Activated naive CD8-positive, alpha-beta T cell treated with anti-CD3 and anti-CD28 coated beads for 36 hours (primary cell): ENCODE measurements at regions not wholly inside any gene's neighbourhood (a gene's known extent, or its start where the extent isn't known, plus 50 kb on each side); places are given as distances from the start of the nearest gene placed in this dataset.
"Not testable (repeated sequence)": the region's sequence is repeated elsewhere in the genome, so short reads cannot be mapped to it uniquely, and the experiment has no call there.

Experiments
- DNase-seq: peaks from one replicate; pipeline ENCODE4 v3.0.0; 2021
- H3K27ac Mint-ChIP-seq: one replicate; pipeline ENCODE4 v1.8.0; 2022; ENCODE audit warnings: mild to moderate bottlenecking, moderate library complexity, mixed read lengths
- H3K27me3 Mint-ChIP-seq: one replicate; pipeline ENCODE4 v1.8.0; 2022; ENCODE audit warnings: mild to moderate bottlenecking, mixed read lengths
- H3K36me3 Mint-ChIP-seq: one replicate; pipeline ENCODE4 v1.8.0; 2021; ENCODE audit warnings: mild to moderate bottlenecking, mixed read lengths
- H3K4me1 Mint-ChIP-seq: one replicate; pipeline ENCODE4 v1.8.0; 2021; ENCODE audit warnings: mixed read lengths
- H3K4me3 Mint-ChIP-seq: one replicate; pipeline ENCODE4 v1.8.0; 2022; ENCODE audit warnings: mild to moderate bottlenecking, moderate library complexity, mixed read lengths
- H3K9me3 Mint-ChIP-seq: one replicate; pipeline ENCODE4 v1.8.0; 2022; ENCODE audit warnings: mixed read lengths

DNA sequence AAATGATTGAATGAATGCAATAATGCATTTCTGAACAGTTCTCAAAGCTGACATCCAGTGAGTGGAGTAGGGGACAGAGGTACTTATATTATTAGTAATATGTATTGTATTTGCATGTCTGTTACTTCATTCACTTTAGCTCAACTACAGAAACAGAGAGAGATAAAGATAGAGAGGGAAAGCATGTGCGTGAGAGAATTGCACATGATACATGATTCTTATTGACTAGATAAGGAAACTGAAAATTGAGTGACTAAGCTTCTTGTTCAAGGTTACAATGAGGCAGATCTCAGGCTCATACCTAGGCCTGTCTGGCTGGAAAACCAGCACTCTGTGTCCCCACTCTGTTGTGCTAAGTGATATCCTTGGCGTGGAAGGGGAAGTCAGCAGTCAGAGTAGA is 337.7 kb upstream of the KLF4 start:
- Mint-ChIP-seq H3K27me3 (no peaks in the 10 kb centered on the region), H3K36me3 (no peaks in the 10 kb centered on the region), H3K4me1 (no peaks in the 10 kb centered on the region), H3K27ac (no peak overlapping the region), H3K9me3 (peaks cover 11% of the 10 kb centered on the region), H3K4me3 (no peak overlapping the region)
- no peak for DNase-seq

DNA sequence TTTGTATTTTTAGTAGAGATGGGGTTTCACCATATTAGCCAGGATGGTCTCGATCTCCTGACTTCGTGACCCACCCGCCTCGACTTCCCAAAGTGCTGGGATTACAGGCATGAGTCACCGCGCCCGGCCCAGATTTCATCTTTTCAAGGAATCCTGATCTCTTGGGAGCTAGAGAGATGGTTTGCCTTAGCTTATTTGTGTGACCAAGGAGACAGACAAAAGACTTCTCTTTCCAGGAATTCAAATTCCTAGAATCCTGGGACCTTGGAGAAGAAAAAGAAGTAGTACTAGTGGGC is 337.1 kb upstream of the KLF4 start:
- H3K27ac Mint-ChIP-seq, H3K27me3 Mint-ChIP-seq, DNase-seq, H3K36me3 Mint-ChIP-seq, H3K4me3 Mint-ChIP-seq, H3K4me1 Mint-ChIP-seq: not testable (repeated sequence)
- H3K9me3 Mint-ChIP-seq: peaks cover 11% of the 10 kb centered on the region

DNA sequence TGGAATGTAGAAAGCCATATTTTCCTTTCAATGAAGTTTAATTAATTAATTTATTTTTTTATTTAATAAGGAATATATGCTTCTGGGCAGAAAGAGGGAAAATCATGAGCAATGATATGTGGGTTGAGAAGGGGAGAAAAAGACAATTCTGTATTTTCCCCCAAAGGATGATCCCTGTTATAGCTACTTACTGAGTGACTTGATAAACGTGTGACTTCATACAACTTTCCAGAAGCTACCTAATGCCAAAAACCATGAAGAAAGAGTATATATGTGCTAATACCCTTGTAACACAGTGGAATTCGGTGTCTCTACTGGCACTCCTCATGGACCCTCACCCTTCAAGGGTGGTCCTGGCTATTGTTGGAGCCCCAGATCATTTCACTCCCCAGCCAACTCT is 335.0 kb upstream of the KLF4 start:
- H3K27ac Mint-ChIP-seq: no peak overlapping the region
- DNase-seq: no peak

DNA sequence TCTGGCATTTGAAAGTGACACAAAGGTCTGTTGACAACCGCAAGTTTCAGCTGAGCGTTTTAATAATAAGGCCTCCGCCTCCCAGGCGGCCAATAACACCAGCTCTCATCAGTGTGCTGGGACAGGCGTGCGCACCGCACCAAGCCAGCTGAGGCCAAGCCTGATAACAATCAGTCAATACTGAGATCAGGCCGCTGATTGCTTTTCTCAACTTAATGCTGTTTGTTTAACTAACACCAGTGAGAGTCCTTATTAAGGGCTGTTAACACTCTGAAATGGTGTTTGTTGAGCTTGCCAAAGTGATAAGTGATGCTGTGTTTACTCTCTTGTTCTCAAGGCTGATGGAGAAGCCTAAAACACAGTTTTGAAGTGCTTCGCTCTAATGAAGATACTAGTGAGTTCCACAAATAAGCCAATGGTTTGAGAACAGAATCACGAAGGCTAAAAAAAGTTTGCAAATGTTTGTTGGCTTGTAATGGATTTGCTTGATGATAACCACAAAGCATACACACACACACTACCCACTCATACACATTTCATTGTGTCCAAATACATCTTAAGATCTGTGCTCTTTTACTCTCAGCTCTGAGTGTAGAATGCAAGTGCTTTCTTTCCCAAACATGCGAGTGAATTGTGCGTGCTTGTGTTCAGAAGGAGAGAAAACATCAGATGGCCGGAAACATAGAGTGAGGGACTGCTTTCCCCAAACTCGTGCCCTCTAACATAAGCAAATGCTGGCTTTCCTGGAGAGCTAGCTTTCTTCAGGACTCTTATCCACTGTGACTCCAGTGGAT is 330.4 kb upstream of the KLF4 start:
- H3K36me3 Mint-ChIP-seq: no peaks in the 10 kb centered on the region
- no peaks in the 10 kb centered on the region for H3K27me3 Mint-ChIP-seq
- H3K4me3 Mint-ChIP-seq: no peak overlapping the region
- DNase-seq: no peak
- H3K4me1 Mint-ChIP-seq: no peaks in the 10 kb centered on the region
- no peak overlapping the region for H3K27ac Mint-ChIP-seq
- H3K9me3 Mint-ChIP-seq: no peaks in the 10 kb centered on the region

More for the DNA sequence above, 335.0 kb upstream of the KLF4 start:
- no peaks in the 10 kb centered on the region for H3K36me3 Mint-ChIP-seq
- H3K4me1 Mint-ChIP-seq: no peaks in the 10 kb centered on the region
- H3K27me3 Mint-ChIP-seq: no peaks in the 10 kb centered on the region
- H3K4me3 Mint-ChIP-seq: no peak overlapping the region
- peaks cover 10% of the 10 kb centered on the region for H3K9me3 Mint-ChIP-seq

DNA sequence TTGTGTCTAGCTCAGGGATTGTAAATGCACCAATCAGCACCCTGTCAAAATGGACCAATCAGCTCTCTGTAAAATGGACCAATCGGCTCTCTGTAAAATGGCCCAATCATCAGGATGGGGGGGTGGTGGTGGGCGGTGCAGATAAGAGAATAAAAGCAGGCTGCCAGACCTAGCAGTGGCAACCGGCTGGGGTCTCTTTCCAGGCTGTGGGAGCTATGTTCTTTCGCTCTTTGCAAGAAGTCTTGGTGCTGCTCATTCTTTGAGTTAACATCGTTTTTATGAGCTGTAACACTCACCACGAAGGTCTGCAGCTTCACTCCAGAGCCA is 328.9 kb upstream of the KLF4 start:
- not testable (repeated sequence) for H3K27ac Mint-ChIP-seq, H3K27me3 Mint-ChIP-seq, H3K4me1 Mint-ChIP-seq, H3K36me3 Mint-ChIP-seq, DNase-seq, H3K9me3 Mint-ChIP-seq, H3K4me3 Mint-ChIP-seq

DNA sequence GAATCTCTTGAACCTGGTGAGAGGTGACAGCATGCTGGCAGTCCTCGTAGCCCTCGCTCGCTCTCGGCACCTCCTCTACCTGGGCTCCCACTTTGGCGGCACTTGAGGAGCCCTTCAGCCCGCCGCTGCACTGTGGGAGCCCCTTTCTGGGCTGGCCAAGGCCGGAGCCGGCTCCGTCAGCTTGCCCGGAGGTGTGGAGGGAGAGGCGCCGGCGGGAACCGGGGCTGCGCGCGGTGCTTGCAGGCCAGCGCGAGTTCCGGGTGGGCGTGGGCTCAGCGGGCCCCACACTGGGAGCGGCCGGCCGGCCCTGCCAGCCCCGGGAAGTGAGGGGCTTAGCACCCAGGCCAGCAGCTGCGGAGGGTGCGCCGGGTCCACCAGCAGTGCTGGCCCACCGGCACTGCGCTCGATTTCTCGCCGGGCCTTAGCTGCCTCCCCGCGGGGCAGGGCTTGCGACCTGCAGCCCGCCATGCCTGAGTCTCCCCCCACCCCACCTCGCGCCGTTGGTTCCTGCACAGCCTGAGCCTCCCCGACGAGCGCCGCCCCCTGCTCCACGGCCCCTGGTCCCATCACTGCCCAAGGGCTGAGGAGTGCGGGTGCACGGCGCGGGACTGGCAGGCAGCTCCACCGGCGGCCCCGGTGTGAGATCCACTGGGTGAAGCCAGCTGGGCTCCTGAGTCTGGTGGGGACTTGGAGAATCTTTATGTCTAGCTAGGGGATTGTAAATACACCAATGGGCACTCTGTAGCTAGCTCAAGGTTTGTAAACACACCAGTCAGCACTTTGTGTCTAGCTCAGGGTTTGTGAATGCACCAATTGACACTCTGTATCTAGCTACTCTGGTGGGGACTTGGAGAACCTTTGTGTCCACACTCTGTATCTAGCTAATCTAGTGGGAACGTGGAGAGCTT is 328.3 kb upstream of the KLF4 start:
- H3K9me3 Mint-ChIP-seq, H3K27ac Mint-ChIP-seq, DNase-seq, H3K4me3 Mint-ChIP-seq, H3K36me3 Mint-ChIP-seq, H3K27me3 Mint-ChIP-seq, H3K4me1 Mint-ChIP-seq: not testable (repeated sequence)

DNA sequence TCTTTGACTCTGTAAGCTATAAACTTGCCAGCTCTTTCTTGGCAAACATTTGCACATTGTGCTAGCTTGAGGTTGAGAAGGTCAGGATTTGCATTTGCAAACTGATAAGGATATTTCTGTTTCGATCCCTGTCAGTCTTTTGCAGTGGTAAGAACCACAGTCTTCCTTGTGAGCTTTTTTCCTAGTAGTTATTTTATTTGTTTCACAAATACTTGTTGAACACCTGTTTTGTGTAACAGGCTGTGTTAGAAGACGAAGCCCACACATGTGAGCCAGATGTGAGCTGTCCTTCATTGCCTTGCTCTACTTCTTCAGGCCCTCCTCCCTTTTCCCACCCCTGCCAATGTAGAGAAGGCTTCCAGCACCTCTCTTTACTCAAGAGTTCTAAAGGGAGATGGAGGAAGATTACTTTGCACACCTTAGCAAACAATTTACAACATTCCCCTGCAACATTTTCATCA is 327.0 kb upstream of the KLF4 start:
- no peak overlapping the region for H3K27ac Mint-ChIP-seq
- H3K4me3 Mint-ChIP-seq: no peak overlapping the region
- no peaks in the 10 kb centered on the region for H3K9me3 Mint-ChIP-seq
- H3K36me3 Mint-ChIP-seq: no peaks in the 10 kb centered on the region
- H3K27me3 Mint-ChIP-seq: no peaks in the 10 kb centered on the region
- no peak for DNase-seq
- no peaks in the 10 kb centered on the region for H3K4me1 Mint-ChIP-seq

DNA sequence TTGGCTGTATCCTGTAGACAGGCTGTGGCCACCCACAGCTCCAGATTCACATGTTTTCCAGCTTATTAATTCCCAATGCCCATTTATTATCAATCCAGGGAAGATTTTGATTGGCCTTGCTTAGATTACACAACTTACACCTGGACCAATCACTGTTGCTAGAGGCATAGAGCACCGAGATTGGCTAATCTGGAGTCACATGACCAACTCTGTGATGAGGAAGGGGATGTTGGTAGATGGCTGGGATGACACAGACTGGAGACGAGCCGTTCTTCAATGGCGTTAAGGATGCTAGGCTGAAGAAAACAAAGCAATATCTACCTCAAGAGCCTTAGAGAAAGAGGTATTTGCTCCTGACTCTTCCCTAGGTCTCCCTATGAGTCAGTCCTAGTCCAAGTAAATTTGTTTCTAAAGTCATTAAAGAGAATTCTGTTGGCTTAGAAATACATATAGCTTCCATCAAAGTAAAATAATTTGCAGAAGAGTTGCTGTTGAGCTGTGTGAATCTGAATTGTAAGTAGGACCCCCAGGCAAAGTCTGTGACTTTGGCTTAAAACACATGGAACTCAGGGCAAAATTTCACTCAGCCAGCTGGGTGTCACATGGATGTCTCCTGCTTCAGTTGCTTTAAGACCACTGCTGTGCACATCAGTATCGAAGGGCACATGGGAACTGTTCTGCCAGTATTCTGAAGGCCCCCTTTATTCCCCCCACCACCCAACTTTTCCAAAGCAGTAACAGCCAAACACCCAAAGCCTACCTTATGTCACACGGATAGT is 326.4 kb upstream of the KLF4 start:
- H3K36me3 Mint-ChIP-seq: no peaks in the 10 kb centered on the region
- H3K9me3 Mint-ChIP-seq: no peaks in the 10 kb centered on the region
- no peaks in the 10 kb centered on the region for H3K27me3 Mint-ChIP-seq
- no peak for DNase-seq
- no peaks in the 10 kb centered on the region for H3K4me1 Mint-ChIP-seq
- H3K4me3 Mint-ChIP-seq: no peak overlapping the region
- H3K27ac Mint-ChIP-seq: no peak overlapping the region

DNA sequence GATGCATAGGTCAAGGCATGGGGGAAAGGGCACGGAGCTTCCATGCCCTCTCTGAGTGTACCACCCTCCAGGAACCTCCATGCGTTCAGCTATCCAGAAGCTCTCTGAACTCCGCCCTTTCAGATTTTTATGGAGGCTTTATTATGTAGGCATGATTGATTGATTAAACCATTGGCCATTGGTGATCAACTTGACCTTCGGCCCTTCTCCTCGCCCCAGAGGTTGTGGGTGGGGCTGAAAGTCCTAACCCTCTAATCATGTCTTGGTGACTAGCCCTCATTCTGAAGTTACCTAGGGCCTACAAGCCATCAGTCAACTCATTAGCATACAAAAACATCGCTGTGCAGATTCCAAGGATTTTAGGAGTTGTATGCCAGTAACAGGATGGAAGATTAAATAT is 323.7 kb upstream of the KLF4 start:
- no peaks in the 10 kb centered on the region for H3K36me3 Mint-ChIP-seq
- H3K4me1 Mint-ChIP-seq: no peaks in the 10 kb centered on the region
- H3K9me3 Mint-ChIP-seq: peaks cover 5% of the 10 kb centered on the region
- no peak overlapping the region for H3K27ac Mint-ChIP-seq
- no peaks in the 10 kb centered on the region for H3K27me3 Mint-ChIP-seq
- no peak for DNase-seq
- no peak overlapping the region for H3K4me3 Mint-ChIP-seq

DNA sequence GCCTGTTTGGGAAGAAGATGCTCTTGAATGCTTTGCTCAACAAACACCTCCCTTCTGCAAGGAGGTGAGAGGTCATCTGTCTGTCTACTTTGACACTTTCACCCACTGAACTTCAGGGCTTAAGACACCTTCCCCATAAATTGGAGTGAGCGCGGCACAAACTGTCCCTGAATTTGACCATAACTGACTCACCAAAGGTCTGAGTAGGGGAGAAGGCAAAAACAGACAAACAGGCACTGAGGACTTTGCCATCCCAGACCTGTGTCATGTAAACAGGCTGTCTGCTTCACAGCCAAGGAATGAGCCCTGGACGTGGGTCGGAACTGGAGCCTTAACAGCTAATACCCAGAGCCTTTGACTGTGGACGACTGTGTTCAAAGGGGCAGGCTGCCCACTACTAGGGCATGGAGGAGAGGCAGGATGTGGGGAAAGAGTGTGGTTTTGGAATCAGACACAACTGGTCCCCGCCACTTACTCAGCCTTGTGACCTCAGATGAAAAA is 320.9 kb upstream of the KLF4 start:
- no peak for DNase-seq
- Mint-ChIP-seq H3K36me3 (no peaks in the 10 kb centered on the region), H3K4me1 (no peaks in the 10 kb centered on the region), H3K27ac (no peak overlapping the region), H3K4me3 (no peak overlapping the region), H3K9me3 (peaks cover 5% of the 10 kb centered on the region), H3K27me3 (no peaks in the 10 kb centered on the region)

DNA sequence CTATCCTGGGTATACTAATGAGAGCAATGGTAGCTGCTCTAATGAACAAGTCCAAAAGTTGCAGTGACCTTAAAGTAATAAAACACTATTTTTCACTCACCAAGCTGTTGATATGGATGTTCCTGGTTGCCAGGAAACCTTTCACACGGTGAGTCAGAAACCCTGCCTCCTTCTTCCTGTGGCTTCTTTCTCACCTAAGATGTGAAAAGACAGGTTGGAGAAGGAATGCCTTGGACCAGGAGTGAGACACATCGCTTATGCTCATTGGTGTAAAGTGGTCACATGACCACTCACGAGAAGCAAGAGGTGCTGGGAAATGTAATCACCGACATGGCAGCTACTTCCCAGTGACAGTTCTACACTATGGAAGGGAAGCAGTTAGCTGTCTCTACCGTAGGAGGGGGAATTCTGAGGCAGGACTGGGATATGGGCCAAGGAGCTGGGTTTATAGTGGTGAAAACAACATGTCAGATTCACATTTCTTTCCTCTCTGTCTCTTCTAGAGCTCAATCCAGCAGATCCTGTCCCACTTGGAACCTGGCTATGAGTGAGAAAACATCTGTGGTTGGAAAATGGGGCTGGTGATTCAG is 320.4 kb upstream of the KLF4 start:
- no peak overlapping the region for H3K4me3 Mint-ChIP-seq
- DNase-seq: no peak
- H3K36me3 Mint-ChIP-seq: no peaks in the 10 kb centered on the region
- no peaks in the 10 kb centered on the region for H3K4me1 Mint-ChIP-seq
- no peaks in the 10 kb centered on the region for H3K27me3 Mint-ChIP-seq
- no peak overlapping the region for H3K27ac Mint-ChIP-seq
- H3K9me3 Mint-ChIP-seq: peaks cover 5% of the 10 kb centered on the region

DNA sequence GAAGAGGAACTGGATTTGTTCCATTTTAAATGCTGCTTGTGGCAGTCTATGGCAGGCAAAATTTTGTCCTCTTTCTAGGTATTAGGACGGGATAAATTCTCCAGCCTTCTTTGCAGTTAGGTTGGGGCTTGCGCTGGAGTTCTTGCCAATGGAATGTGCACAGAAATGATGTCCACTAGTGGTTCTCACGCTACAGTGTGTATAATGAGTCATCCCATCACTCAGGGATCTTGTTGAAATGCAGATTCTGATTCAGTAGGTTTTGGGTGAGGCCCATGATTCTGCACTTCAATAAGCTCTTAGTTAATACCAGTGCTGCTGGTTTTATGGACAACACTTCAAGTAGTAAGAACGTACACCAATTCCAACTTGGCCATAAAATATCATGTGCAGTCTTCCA is 317.6 kb upstream of the KLF4 start:
- Mint-ChIP-seq H3K4me1 (no peaks in the 10 kb centered on the region), H3K27ac (no peak overlapping the region), H3K4me3 (no peak overlapping the region), H3K36me3 (no peaks in the 10 kb centered on the region), H3K27me3 (no peaks in the 10 kb centered on the region), H3K9me3 (peaks cover 5% of the 10 kb centered on the region)
- no peak for DNase-seq

DNA sequence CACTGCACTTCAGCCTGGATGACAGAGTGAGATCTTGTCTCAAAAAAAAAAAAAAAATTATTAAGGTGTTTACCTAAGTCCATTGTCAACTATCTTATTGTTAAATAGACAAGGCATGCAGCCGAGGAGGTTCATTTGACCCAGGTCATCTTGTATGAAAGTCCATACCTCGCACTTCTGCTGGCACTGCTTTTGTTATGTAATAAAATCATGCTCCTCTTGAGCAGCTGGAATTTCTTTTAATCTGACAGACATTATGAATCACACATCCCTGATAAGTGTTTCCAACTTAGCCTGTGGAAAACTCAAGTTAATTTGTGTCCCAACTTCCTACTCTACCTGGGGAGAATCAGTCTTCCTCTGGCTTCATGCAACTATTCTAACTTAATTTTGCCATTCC is 315.6 kb upstream of the KLF4 start:
- Mint-ChIP-seq H3K27ac (no peak overlapping the region), H3K27me3 (no peaks in the 10 kb centered on the region), H3K36me3 (no peaks in the 10 kb centered on the region), H3K4me3 (no peak overlapping the region), H3K4me1 (no peaks in the 10 kb centered on the region), H3K9me3 (peaks cover 5% of the 10 kb centered on the region)
- DNase-seq: no peak

DNA sequence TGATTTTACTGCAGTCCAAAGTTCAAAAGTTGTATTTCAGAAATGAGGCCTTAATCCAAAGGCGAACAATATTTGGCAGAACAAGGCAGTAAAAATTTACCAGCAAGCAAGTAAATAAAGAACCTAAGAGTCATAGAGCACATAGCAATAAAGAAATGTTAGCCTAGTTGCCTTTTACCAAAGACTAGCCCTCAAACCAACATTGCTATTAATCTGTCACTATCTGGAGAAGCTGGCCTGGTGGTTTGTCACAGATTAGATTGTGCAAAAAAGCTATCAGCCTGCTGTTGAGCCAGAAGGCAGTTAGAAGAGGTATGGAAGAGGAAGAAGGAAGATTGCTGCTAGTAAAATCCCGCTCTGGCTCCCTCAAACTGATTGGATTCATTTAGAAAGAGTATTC is 304.7 kb upstream of the KLF4 start:
- no peak for DNase-seq
- H3K9me3 Mint-ChIP-seq: peaks cover 2% of the 10 kb centered on the region
- no peaks in the 10 kb centered on the region for H3K4me1 Mint-ChIP-seq
- H3K27me3 Mint-ChIP-seq: no peaks in the 10 kb centered on the region
- H3K27ac Mint-ChIP-seq: no peak overlapping the region
- H3K36me3 Mint-ChIP-seq: no peaks in the 10 kb centered on the region
- no peak overlapping the region for H3K4me3 Mint-ChIP-seq

DNA sequence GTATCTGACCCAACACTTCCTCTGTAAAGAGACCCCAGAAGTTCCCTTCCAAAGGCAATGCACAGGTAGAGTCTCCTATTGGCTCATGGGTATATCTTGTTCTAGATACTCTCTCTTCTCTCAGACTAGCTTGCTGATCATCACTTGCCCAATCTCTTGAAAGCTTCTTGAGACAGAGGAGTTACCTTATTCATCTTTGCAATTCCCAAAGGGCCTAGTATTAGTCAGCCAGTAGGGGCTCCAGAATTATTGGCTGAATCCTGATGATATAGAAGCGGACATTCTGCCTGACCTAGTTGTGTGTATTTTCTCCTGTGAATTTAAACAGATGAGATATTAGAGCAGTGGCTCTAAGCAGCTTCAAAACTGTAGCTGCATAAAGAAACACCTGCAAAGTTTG is 304.0 kb upstream of the KLF4 start:
- H3K4me1 Mint-ChIP-seq: no peaks in the 10 kb centered on the region
- peaks cover 2% of the 10 kb centered on the region for H3K9me3 Mint-ChIP-seq
- H3K27me3 Mint-ChIP-seq: no peaks in the 10 kb centered on the region
- no peaks in the 10 kb centered on the region for H3K36me3 Mint-ChIP-seq
- DNase-seq: no peak
- no peak overlapping the region for H3K27ac Mint-ChIP-seq
- no peak overlapping the region for H3K4me3 Mint-ChIP-seq
